Stimulated activated CD4-positive, alpha-beta T cell treated with anti-CD3 and anti-CD28 coated beads, Interleukin-1b, Interleukin-23, amount 100 ng/mL, for 24 hours (primary cell): ENCODE measurements at regions not wholly inside any gene's neighbourhood (a gene's known extent, or its start where the extent isn't known, plus 50 kb on each side); places are given as distances from the start of the nearest gene placed in this dataset.

Source experiments
- DNase-seq, 4 experiments: peaks; one replicate each; pipeline ENCODE4 v3.0.0-alpha.2; 2020; ENCODE audit warnings: low read depth in 4 of 4, low spot score in 1 of 4

GRCh38 chr19:30082611-30083010, 140.6 kb downstream of the URI1 start:
- DNase-seq, result no peak

- DNase-seq, result no peak
These were observed 141.2 kb downstream of the URI1 start for GRCh38 chr19:30083125-30083681.

GRCh38 chr19:30083701-30084156, 141.7 kb downstream of the URI1 start:
- DNase-seq, result no peak

- no peak for DNase-seq
These were observed 142.4 kb downstream of the URI1 start for GRCh38 chr19:30084390-30084819.

GRCh38 chr19:30085394-30085793, 143.4 kb downstream of the URI1 start:
- no peak for DNase-seq

- DNase-seq, result no peak
These were observed 144.2 kb downstream of the URI1 start for GRCh38 chr19:30086220-30086619.

GRCh38 chr19:30086916-30087315, 144.9 kb downstream of the URI1 start:
- no peak for DNase-seq

GRCh38 chr19:30087381-30088138, 145.5 kb downstream of the URI1 start:
- DNase-seq, result no peak

- no peak for DNase-seq
These were observed 146.5 kb downstream of the URI1 start for GRCh38 chr19:30088567-30088966.

GRCh38 chr19:30089086-30089665, 147.1 kb downstream of the URI1 start:
- DNase-seq, result no peak

- DNase-seq, result no peak
These were observed 148.4 kb downstream of the URI1 start for GRCh38 chr19:30090476-30090875.

GRCh38 chr19:30090963-30091362, 148.9 kb downstream of the URI1 start:
- DNase-seq, result no peak

GRCh38 chr19:30091456-30091855, 149.4 kb downstream of the URI1 start:
- no peak for DNase-seq

GRCh38 chr19:30091856-30092255, 149.8 kb downstream of the URI1 start:
- DNase-seq, result no peak

- DNase-seq, result no peak
These were observed 150.9 kb downstream of the URI1 start for GRCh38 chr19:30092721-30093569.

- DNase-seq, result no peak
These were observed 152.1 kb downstream of the URI1 start for GRCh38 chr19:30093966-30094755.

GRCh38 chr19:30094756-30095140, 152.7 kb downstream of the URI1 start:
- DNase-seq, result no peak

GRCh38 chr19:30095171-30095570, 153.1 kb downstream of the URI1 start:
- no peak for DNase-seq

GRCh38 chr19:30096596-30097370, 154.7 kb downstream of the URI1 start:
- no peak for DNase-seq

GRCh38 chr19:30097746-30098280, 155.8 kb downstream of the URI1 start:
- no peak for DNase-seq
